ENCODE measurements at regions not wholly inside any gene's neighbourhood (a gene's known extent, or its start where the extent isn't known, plus 50 kb on each side); places are given as distances from the start of the nearest gene placed in this dataset.

- H3K4me1 ChIP-seq (ENCODE audit: control insufficient read depth, low read length), result no peaks in the 10 kb centered on the region
- no peak overlapping the region for H3K4me3 ChIP-seq (ENCODE audit: low read length)
- H3F3A ChIP-seq (ENCODE audit: control insufficient read depth, insufficient read depth), result no peaks in the 10 kb centered on the region
- H3K36me3 ChIP-seq (ENCODE audit: control insufficient read depth, low read length), result no peaks in the 10 kb centered on the region
- no peaks in the 10 kb centered on the region for H3K9me3 ChIP-seq (ENCODE audit: control insufficient read depth, insufficient read depth, low read length)
- H3K9me2 ChIP-seq (replicated peaks; ENCODE audit: control insufficient read depth, low read length), result no peaks in the 10 kb centered on the region
- no peaks in the 10 kb centered on the region for H4K20me1 ChIP-seq (ENCODE audit: control insufficient read depth, insufficient read depth, low read depth, low read length)
- H3K4me2 ChIP-seq (ENCODE audit: low read length), result no peak overlapping the region
- no peak for TF ChIP-seq EZH2phosphoT487 (IDR thresholded peaks at IDR 0.05; ENCODE audit: borderline replicate concordance, low read length)
- no peak for TF ChIP-seq CTCF (IDR thresholded peaks at IDR 0.05; ENCODE audit: low read depth, low read length, poor library complexity, severe bottlenecking)
- no peak overlapping the region for H3K27ac ChIP-seq (ENCODE audit: low read depth, low read length)
- H3K27me3 ChIP-seq (ENCODE audit: control insufficient read depth, low read length), result no peaks in the 10 kb centered on the region
- H3K79me2 ChIP-seq (ENCODE audit: control insufficient read depth, low read length), result no peaks in the 10 kb centered on the region
Measured at GRCh38 chr7:112707655-112708054, 82.5 kb downstream of the TMEM168 start.

DNA sequence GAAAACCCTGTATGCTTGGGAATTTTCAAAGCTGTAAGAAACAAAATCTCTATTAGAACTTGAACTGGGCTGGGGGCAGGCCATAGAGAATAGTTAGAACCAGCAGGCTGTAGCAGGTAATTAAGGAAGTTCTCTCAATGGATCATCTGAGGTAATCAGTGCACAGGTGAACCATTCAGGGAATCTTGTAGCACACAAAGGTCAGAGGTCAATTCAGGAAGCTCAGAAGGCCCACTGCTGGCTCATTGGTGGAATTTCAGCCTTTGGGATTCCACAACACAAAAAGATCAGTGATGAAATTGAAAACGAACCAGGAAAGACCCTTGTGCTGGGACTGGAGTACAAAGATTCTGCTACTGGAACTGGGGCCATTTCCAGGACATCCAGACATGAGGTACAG lies 82.0 kb downstream of the TMEM168 start:
- H3F3A ChIP-seq (ENCODE audit: control insufficient read depth, insufficient read depth), result no peaks in the 10 kb centered on the region
- H3K4me1 ChIP-seq (ENCODE audit: control insufficient read depth, low read length), result no peaks in the 10 kb centered on the region
- H3K27ac ChIP-seq (ENCODE audit: low read depth, low read length), result no peak overlapping the region
- TF ChIP-seq CTCF (IDR thresholded peaks at IDR 0.05; ENCODE audit: low read depth, low read length, poor library complexity, severe bottlenecking) (no peak), EZH2phosphoT487 (IDR thresholded peaks at IDR 0.05; ENCODE audit: borderline replicate concordance, low read length) (no peak)
- H3K36me3 ChIP-seq (ENCODE audit: control insufficient read depth, low read length), result no peaks in the 10 kb centered on the region
- H3K27me3 ChIP-seq (ENCODE audit: control insufficient read depth, low read length), result no peaks in the 10 kb centered on the region
- H4K20me1 ChIP-seq (ENCODE audit: control insufficient read depth, insufficient read depth, low read depth, low read length), result no peaks in the 10 kb centered on the region
- no peak overlapping the region for H3K4me2 ChIP-seq (ENCODE audit: low read length)
- no peaks in the 10 kb centered on the region for H3K79me2 ChIP-seq (ENCODE audit: control insufficient read depth, low read length)
- no peaks in the 10 kb centered on the region for H3K9me3 ChIP-seq (ENCODE audit: control insufficient read depth, insufficient read depth, low read length)
- H3K9me2 ChIP-seq (replicated peaks; ENCODE audit: control insufficient read depth, low read length), result no peaks in the 10 kb centered on the region
- no peak overlapping the region for H3K4me3 ChIP-seq (ENCODE audit: low read length)
